B cell (primary cell): ENCODE measurements at regions not wholly inside any gene's neighbourhood (a gene's known extent, or its start where the extent isn't known, plus 50 kb on each side); places are given as distances from the start of the nearest gene placed in this dataset.

Source experiments
- CTCF ChIP-seq: fragments of 200-600 bp; IDR thresholded peaks from one replicate; pipeline ENCODE4 v1.8.0; 2022; ENCODE audit warnings: antibody characterized with exemption, mild to moderate bottlenecking
- EZH2 ChIP-seq: IDR thresholded peaks from 2 replicates; pipeline ENCODE4 v1.6.1; 2012; ENCODE audit warnings: borderline replicate concordance, low read depth, mild to moderate bottlenecking, moderate library complexity, low read length; ENCODE audit not compliant: insufficient read depth, poor library complexity, severe bottlenecking

- TF ChIP-seq CTCF (no peak), EZH2 (no peak)
Observed at GRCh38 chr12:5308996-5309395, 122.9 kb upstream of the NTF3 start.
